ENCODE measurements at regions not wholly inside any gene's neighbourhood (a gene's known extent, or its start where the extent isn't known, plus 50 kb on each side); places are given as distances from the start of the nearest gene placed in this dataset.
A peak's percentile ranks its signal among the peaks of the same experiment; 100 is the strongest.

DNA sequence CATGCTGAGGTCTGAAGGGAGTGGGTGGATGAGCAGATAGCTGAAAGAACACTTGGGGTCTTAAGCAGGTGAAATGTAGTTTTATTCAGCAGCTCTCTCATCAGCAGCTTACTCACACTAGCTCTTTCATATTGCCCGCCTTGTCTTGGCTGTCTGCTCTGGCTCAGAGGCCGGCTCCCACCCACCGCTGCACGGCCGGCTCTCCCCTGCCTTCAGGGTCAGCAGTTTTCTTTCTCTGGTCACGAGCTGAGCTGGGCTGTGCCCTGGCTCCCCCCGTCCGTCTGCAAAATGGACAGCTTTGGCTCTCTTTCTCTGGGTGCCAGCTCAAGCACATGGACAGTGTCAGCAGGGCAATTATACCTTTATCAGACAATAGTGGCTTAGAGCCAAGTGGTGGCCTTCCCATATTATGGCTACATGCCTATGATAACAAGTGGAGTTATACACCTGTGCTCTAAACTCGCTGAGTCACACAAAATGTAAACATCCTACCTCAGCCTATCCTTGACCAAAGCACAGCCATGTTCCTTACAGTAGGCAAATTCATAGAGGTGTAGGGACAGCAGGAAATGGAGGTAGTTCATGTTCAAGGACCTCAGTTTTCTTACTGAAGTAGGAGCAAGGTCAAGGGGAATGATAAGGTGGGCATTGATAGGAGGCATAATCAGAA, 224.8 kb downstream of the SOCS6 start:
- no peaks in the 10 kb centered on the region for H3K9me3 ChIP-seq
- ATAC-seq (no peak), FAIRE-seq (no peak), DNase-seq (ENCODE audit: low read depth in 1 of 2, low spot score in 1 of 2) (no peak)
- no peak overlapping the region for H3K4me2 ChIP-seq
- TF ChIP-seq MAFK (IDR thresholded peaks at IDR 0.05; ENCODE audit: partially characterized antibody) (peak; percentile 2), JUN (IDR thresholded peaks at IDR 0.05) (no peak), ZC3H11A (IDR thresholded peaks at IDR 0.05) (no peak)
- ChIA-PET CTCF (interaction anchor here (0.7 kb wide), 1 partner anchor 22 kb away, joined by 3 read pairs; no protein-coding TSS in a partner anchor), POLR2A (no interaction called here)
- H3K27ac ChIP-seq: no peak overlapping the region
- no peaks in the 10 kb centered on the region for H3K4me1 ChIP-seq
- 43% methylated on average over 6 of the region's 9 CpGs for WGBS (ENCODE audit: missing lambda C conversion rate)
- no peak overlapping the region for H3K4me3 ChIP-seq

DNA sequence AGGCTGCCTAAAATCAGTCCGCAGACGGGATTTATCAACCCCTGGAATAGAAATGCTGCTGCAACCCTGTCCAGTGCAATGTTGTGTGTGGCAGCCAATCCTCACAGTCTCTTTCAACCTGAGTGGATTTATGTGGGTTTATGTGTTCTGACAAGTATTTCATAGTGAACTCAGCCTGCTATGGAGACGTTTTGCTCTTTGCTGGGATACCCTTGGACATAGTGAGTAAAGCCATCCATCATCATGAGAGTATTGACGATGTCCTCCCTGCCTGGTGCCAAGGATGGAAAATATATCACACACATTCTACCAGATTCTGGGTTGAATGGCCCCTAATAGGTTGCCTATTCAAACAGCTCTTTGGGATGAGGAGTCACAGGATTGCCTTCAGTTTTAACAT, 219.1 kb downstream of the SOCS6 start:
- ChIA-PET CTCF (interaction anchor here (5.1 kb wide), 1 partner anchor 17 kb away, joined by 30 read pairs; no protein-coding TSS in a partner anchor), POLR2A (no interaction called here)
- FAIRE-seq (no peak), ATAC-seq (no peak), DNase-seq (ENCODE audit: low read depth in 1 of 2, low spot score in 1 of 2) (no peak)
- Histone ChIP-seq H3K4me2 (no peak overlapping the region), H3K9me3 (no peaks in the 10 kb centered on the region), H3K4me1 (no peaks in the 10 kb centered on the region), H3K27ac (no peak overlapping the region), H3K4me3 (no peak overlapping the region)
- WGBS (ENCODE audit: missing lambda C conversion rate): 33% methylated on average over 4 of the region's 4 CpGs
- TF ChIP-seq FOSL2 (IDR thresholded peaks at IDR 0.05): no peak
- no peak for TF ChIP-seq FOSL2 (CRISPR knock-in tag; IDR thresholded peaks at IDR 0.05)
- TF ChIP-seq JUNB (IDR thresholded peaks at IDR 0.05): no peak
- TF ChIP-seq, protein P1, sequence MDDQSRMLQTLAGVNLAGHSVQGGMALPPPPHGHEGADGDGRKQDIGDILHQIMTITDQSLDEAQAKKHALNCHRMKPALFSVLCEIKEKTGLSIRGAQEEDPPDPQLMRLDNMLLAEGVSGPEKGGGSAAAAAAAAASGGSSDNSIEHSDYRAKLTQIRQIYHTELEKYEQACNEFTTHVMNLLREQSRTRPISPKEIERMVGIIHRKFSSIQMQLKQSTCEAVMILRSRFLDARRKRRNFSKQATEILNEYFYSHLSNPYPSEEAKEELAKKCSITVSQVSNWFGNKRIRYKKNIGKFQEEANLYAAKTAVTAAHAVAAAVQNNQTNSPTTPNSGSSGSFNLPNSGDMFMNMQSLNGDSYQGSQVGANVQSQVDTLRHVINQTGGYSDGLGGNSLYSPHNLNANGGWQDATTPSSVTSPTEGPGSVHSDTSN (IDR thresholded peaks at IDR 0.05): no peak
- TF ChIP-seq NR3C1 (IDR thresholded peaks at IDR 0.05): no peak

DNA sequence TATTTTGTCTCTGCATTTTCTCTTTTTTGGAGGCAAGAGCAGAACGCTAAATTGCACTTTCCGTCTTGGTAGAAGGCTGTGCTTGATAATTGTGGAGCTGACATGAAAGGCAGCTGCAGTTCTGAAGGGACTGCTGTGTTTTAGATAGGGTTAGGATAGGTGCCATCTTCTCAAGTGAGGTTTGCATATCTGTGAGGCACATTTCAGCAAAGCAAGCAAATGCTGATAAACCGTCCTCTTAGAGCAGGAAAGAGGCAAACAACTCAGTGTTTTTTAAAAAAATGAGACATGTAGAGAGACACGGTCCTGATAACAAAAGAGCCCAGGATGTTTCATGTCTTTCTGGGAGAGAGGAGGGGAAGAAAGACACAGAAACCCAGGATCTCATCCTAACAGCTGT, 217.7 kb downstream of the SOCS6 start:
- Histone ChIP-seq H3K4me2 (no peak overlapping the region), H3K4me1 (no peaks in the 10 kb centered on the region), H3K4me3 (no peak overlapping the region), H3K27ac (no peak overlapping the region), H3K9me3 (no peaks in the 10 kb centered on the region)
- TF ChIP-seq GATA3 (IDR thresholded peaks at IDR 0.05; ENCODE audit: borderline replicate concordance) (no peak), MAFK (IDR thresholded peaks at IDR 0.05; ENCODE audit: partially characterized antibody) (no peak), KDM5A (IDR thresholded peaks at IDR 0.05) (no peak), HEYL (CRISPR knock-in tag; IDR thresholded peaks at IDR 0.05) (no peak), EHF (CRISPR knock-in tag; IDR thresholded peaks at IDR 0.05) (no peak), NR3C1 (IDR thresholded peaks at IDR 0.05) (no peak)
- DNase-seq (ENCODE audit: low read depth in 1 of 2, low spot score in 1 of 2): no peak
- FAIRE-seq: no peak
- ATAC-seq: no peak
- ChIA-PET CTCF (interaction anchor here (1.2 to 5.1 kb wide), 2 partner anchors 13 to 16 kb away, joined by 3 to 30 read pairs; no protein-coding TSS in a partner anchor), POLR2A (no interaction called here)
- WGBS (ENCODE audit: missing lambda C conversion rate): 31% methylated on average over 4 of the region's 4 CpGs

DNA sequence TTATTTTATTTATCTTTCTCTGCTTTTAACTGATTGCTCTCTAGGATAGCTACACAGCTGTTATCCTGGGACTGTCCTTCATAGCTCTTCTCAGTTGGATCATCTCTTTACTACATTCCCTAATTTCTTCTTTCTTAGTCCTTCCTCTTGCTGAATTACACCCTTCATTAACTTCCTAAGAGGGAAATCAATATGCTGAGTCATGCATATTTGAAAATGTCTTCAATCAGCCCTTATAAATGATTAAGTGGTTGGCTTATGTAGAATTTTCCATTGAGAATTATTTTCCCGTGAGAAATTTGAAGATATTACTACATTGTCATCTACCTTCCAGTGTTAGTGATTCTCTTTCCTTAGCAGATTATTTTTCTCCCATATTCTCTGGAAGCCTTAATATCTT, 214.2 kb downstream of the SOCS6 start:
- Histone ChIP-seq H3K27ac (no peak overlapping the region), H3K4me1 (no peaks in the 10 kb centered on the region), H3K9me3 (no peaks in the 10 kb centered on the region), H3K4me2 (no peak overlapping the region), H3K4me3 (no peak overlapping the region)
- CTCF ChIA-PET: interaction anchor here (1.6 kb wide), 1 partner anchor 12 kb away, joined by 7 read pairs; no protein-coding TSS in a partner anchor
- TF ChIP-seq, protein P2, sequence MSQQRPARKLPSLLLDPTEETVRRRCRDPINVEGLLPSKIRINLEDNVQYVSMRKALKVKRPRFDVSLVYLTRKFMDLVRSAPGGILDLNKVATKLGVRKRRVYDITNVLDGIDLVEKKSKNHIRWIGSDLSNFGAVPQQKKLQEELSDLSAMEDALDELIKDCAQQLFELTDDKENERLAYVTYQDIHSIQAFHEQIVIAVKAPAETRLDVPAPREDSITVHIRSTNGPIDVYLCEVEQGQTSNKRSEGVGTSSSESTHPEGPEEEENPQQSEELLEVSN (IDR thresholded peaks at IDR 0.05; ENCODE audit: borderline replicate concordance, low read depth): no peak
- TF ChIP-seq MYC (IDR thresholded peaks at IDR 0.05; ENCODE audit: borderline replicate concordance, low read length) (no peak), KDM5A (IDR thresholded peaks at IDR 0.05) (no peak), NFE2L2 (conservative IDR thresholded peaks at IDR 0.05; ENCODE audit: low read length) (peak; percentile 79), RFX5 (IDR thresholded peaks at IDR 0.05) (no peak), MAFK (IDR thresholded peaks at IDR 0.05; ENCODE audit: partially characterized antibody) (peak; percentile 89)
- ATAC-seq (no peak), FAIRE-seq (no peak), DNase-seq (ENCODE audit: low read depth in 1 of 2, low spot score in 1 of 2) (no peak)
- WGBS (ENCODE audit: missing lambda C conversion rate): 89% methylated on average over 1 of the region's 1 CpG
- POLR2A ChIA-PET: no interaction called here

DNA sequence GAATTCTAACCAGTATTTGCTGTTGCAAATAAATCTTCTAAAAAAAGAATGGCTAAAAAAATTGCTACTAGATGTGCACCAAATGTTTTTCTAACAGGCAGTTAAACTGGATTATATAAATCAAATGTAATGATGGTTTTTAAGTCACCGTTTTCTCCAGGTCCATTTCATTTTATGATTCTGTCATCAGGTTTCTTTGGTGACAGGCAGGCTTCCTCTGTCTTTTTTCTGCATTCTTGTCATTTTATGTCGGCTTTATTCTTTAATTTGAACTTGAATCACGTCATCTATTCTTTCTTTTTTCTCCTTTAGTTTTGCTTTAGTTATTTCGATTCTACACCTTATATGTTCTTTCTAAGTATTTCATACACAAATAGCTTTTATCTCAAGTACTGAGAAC, 212.5 kb downstream of the SOCS6 start:
- Histone ChIP-seq H3K4me1 (no peaks in the 10 kb centered on the region), H3K4me3 (no peak overlapping the region), H3K27ac (no peak overlapping the region), H3K4me2 (no peak overlapping the region), H3K9me3 (no peaks in the 10 kb centered on the region)
- ChIA-PET POLR2A (no interaction called here), CTCF (no interaction called here)
- FAIRE-seq (no peak), ATAC-seq (no peak), DNase-seq (ENCODE audit: low read depth in 1 of 2, low spot score in 1 of 2) (no peak)
- WGBS (ENCODE audit: missing lambda C conversion rate): 21% methylated on average over 4 of the region's 4 CpGs
- TF ChIP-seq PHF8 (IDR thresholded peaks at IDR 0.05; ENCODE audit: borderline replicate concordance, low read depth) (no peak), ESRRA (IDR thresholded peaks at IDR 0.05; ENCODE audit: borderline replicate concordance, low read length) (no peak), MAZ (IDR thresholded peaks at IDR 0.05; ENCODE audit: borderline replicate concordance, low read depth, low read length) (no peak), EHF (CRISPR knock-in tag; IDR thresholded peaks at IDR 0.05) (no peak), CBX8 (IDR thresholded peaks at IDR 0.05) (no peak), GATA3 (IDR thresholded peaks at IDR 0.05; ENCODE audit: borderline replicate concordance) (no peak), HOXB5 (CRISPR knock-in tag; IDR thresholded peaks at IDR 0.05) (no peak), RFX5 (IDR thresholded peaks at IDR 0.05) (no peak), TFCP2L1 (CRISPR knock-in tag; IDR thresholded peaks at IDR 0.05) (no peak), TP53 (CRISPR knock-in tag; IDR thresholded peaks at IDR 0.05) (no peak), SMC3 (IDR thresholded peaks at IDR 0.05) (no peak), RARB (CRISPR knock-in tag; IDR thresholded peaks at IDR 0.05) (no peak), MAFK (IDR thresholded peaks at IDR 0.05; ENCODE audit: partially characterized antibody) (no peak), MYC (IDR thresholded peaks at IDR 0.05; ENCODE audit: borderline replicate concordance, low read length) (no peak), CHD2 (IDR thresholded peaks at IDR 0.05; ENCODE audit: low read length, partially characterized antibody) (no peak)
- TF ChIP-seq, protein P3, sequence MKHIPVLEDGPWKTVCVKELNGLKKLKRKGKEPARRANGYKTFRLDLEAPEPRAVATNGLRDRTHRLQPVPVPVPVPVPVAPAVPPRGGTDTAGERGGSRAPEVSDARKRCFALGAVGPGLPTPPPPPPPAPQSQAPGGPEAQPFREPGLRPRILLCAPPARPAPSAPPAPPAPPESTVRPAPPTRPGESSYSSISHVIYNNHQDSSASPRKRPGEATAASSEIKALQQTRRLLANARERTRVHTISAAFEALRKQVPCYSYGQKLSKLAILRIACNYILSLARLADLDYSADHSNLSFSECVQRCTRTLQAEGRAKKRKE (CRISPR knock-in tag; IDR thresholded peaks at IDR 0.05; ENCODE audit: low read depth): no peak
